MG63 (cell line): ENCODE measurements at regions not wholly inside any gene's neighbourhood (a gene's known extent, or its start where the extent isn't known, plus 50 kb on each side); places are given as distances from the start of the nearest gene placed in this dataset.

Experiments
- DNase-seq: peaks from one replicate; pipeline ENCODE4 v3.0.0-alpha.2; 2020
- H3K27me3 ChIP-seq: fragments of 250-450 bp; sonication (Bioruptor Pico); 2 replicates; pipeline ENCODE4 v1.5.1; 2020; ENCODE audit warnings: mild to moderate bottlenecking, moderate library complexity
- H3K36me3 ChIP-seq: fragments of 250-450 bp; sonication (Bioruptor Pico); 2 replicates; pipeline ENCODE4 v1.5.1; 2020; ENCODE audit warnings: mild to moderate bottlenecking, moderate library complexity
- H3K4me3 ChIP-seq: fragments of 250-450 bp; sonication (Bioruptor Pico); 2 replicates; pipeline ENCODE4 v1.5.1; 2020; ENCODE audit warnings: mild to moderate bottlenecking, moderate library complexity
- H3K9me3 ChIP-seq: fragments of 250-450 bp; sonication (Bioruptor Pico); 2 replicates; pipeline ENCODE4 v1.5.1; 2020; ENCODE audit warnings: mild to moderate bottlenecking, moderate library complexity

GRCh38 chr10:104587751-104588150 is 53.3 kb upstream of the SORCS3 start:
- Histone ChIP-seq H3K27me3 (no peaks in the 10 kb centered on the region), H3K9me3 (no peaks in the 10 kb centered on the region), H3K36me3 (no peaks in the 10 kb centered on the region), H3K4me3 (no peak overlapping the region)
- no peak for DNase-seq

GRCh38 chr10:104589431-104589830 is 51.7 kb upstream of the SORCS3 start:
- Histone ChIP-seq H3K4me3 (no peak overlapping the region), H3K9me3 (no peaks in the 10 kb centered on the region), H3K27me3 (no peaks in the 10 kb centered on the region), H3K36me3 (no peaks in the 10 kb centered on the region)
- no peak for DNase-seq

- peak; percentile 61 for DNase-seq
- no peak overlapping the region for H3K4me3 ChIP-seq
- H3K36me3 ChIP-seq: no peaks in the 10 kb centered on the region
- no peaks in the 10 kb centered on the region for H3K9me3 ChIP-seq
- H3K27me3 ChIP-seq: no peaks in the 10 kb centered on the region
Measured at GRCh38 chr10:104589871-104590270, 51.2 kb upstream of the SORCS3 start.
